GM18511 (cell line): ENCODE measurements at regions not wholly inside any gene's neighbourhood (a gene's known extent, or its start where the extent isn't known, plus 50 kb on each side); places are given as distances from the start of the nearest gene placed in this dataset.

Experiments
- ATAC-seq: cut with Tn5 transposase; IDR thresholded peaks from one replicate; pipeline ENCODE4 v1.9.1; 2021; ENCODE audit warnings: mild to moderate bottlenecking, moderate library complexity; ENCODE audit not compliant: unreplicated experiment

GRCh38 chr15:70407955-70408354 lies 310.2 kb upstream of the TLE3 start:
- ATAC-seq, result no peak

- no peak for ATAC-seq
Observed at GRCh38 chr15:70407336-70407670, 309.6 kb upstream of the TLE3 start.

- ATAC-seq, result no peak
Observed at GRCh38 chr15:70406617-70407335, 309.1 kb upstream of the TLE3 start.

- ATAC-seq, result no peak
Observed at GRCh38 chr15:70401709-70402108, 304.0 kb upstream of the TLE3 start.

GRCh38 chr15:70400766-70401541 lies 303.2 kb upstream of the TLE3 start:
- ATAC-seq, result no peak

GRCh38 chr15:70399204-70399603 lies 301.5 kb upstream of the TLE3 start:
- ATAC-seq, result no peak

GRCh38 chr15:70398694-70399093 lies 301.0 kb upstream of the TLE3 start:
- ATAC-seq, result no peak

- no peak for ATAC-seq
Observed at GRCh38 chr15:70396807-70397206, 299.1 kb upstream of the TLE3 start.

- ATAC-seq, result no peak
Observed at GRCh38 chr15:70395164-70395563, 297.4 kb upstream of the TLE3 start.

GRCh38 chr15:70390723-70391122 lies 293.0 kb upstream of the TLE3 start:
- no peak for ATAC-seq

- ATAC-seq, result no peak
Observed at GRCh38 chr15:70387993-70388392, 290.3 kb upstream of the TLE3 start.

GRCh38 chr15:70387081-70387480 lies 289.4 kb upstream of the TLE3 start:
- ATAC-seq, result no peak

GRCh38 chr15:70385711-70386110 lies 288.0 kb upstream of the TLE3 start:
- ATAC-seq, result no peak

- ATAC-seq, result no peak
Observed at GRCh38 chr15:70385052-70385451, 287.3 kb upstream of the TLE3 start.

GRCh38 chr15:70383856-70384255 lies 286.1 kb upstream of the TLE3 start:
- no peak for ATAC-seq

- ATAC-seq, result no peak
Observed at GRCh38 chr15:70382762-70383458, 285.2 kb upstream of the TLE3 start.

- no peak for ATAC-seq
Observed at GRCh38 chr15:70382009-70382749, 284.5 kb upstream of the TLE3 start.

GRCh38 chr15:70379938-70380883 lies 282.5 kb upstream of the TLE3 start:
- no peak for ATAC-seq

GRCh38 chr15:70379134-70379533 lies 281.4 kb upstream of the TLE3 start:
- ATAC-seq, result no peak
